Neural progenitor cell (in vitro differentiated cells): ENCODE measurements at regions not wholly inside any gene's neighbourhood (a gene's known extent, or its start where the extent isn't known, plus 50 kb on each side); places are given as distances from the start of the nearest gene placed in this dataset.

Experiments
- CTCF ChIP-seq: fragments of 200-600 bp; sonication (generic); IDR thresholded peaks from 2 replicates; pipeline ENCODE4 v1.5.1; 2017; ENCODE audit warnings: antibody characterized with exemption, mild to moderate bottlenecking
- EZH2 ChIP-seq: fragments of 200-600 bp; sonication (generic); IDR thresholded peaks from 2 replicates; pipeline ENCODE4 v1.6.1; 2017; ENCODE audit warnings: antibody characterized with exemption, mild to moderate bottlenecking, moderate library complexity

- no peak for TF ChIP-seq CTCF
- TF ChIP-seq EZH2 = no peak
Observed at GRCh38 chr5:87877495-87877894, 391.1 kb downstream of the TMEM161B start.
